OCI-LY3 (cell line): ENCODE measurements at regions not wholly inside any gene's neighbourhood (a gene's known extent, or its start where the extent isn't known, plus 50 kb on each side); places are given as distances from the start of the nearest gene placed in this dataset.

Experiments used
- CTCF ChIP-seq: fragments of 200-600, 300-600 bp; sonication (generic); IDR thresholded peaks from 2 replicates; pipeline ENCODE4 v1.5.1; 2014; ENCODE audit warnings: antibody characterized with exemption, low read length, low read depth
- EZH2phosphoT487 ChIP-seq: fragments of 200-600 bp; shearing (Covaris generic); IDR thresholded peaks from 2 replicates; pipeline ENCODE4 v1.6.1; 2018; ENCODE audit warnings: antibody characterized with exemption, mixed run types, low read depth

GRCh38 chr15:93608643-93609148 is 519.7 kb upstream of the RGMA start:
- no peak for TF ChIP-seq CTCF
- no peak for TF ChIP-seq EZH2phosphoT487
